GM06990 (cell line): ENCODE measurements at regions not wholly inside any gene's neighbourhood (a gene's known extent, or its start where the extent isn't known, plus 50 kb on each side); places are given as distances from the start of the nearest gene placed in this dataset.

Source experiments
- DNase-seq: peaks from one replicate; pipeline ENCODE4 v3.0.0-alpha.2; 2011; ENCODE audit not compliant: insufficient read length; ENCODE audit errors: extremely low read depth
- H3K27me3 ChIP-seq: replicated peaks from 2 replicates; pipeline ENCODE4 v1.6.0; 2011; ENCODE audit warnings: low read length; ENCODE audit not compliant: control insufficient read depth, insufficient read depth
- H3K36me3 ChIP-seq: 2 replicates; pipeline ENCODE4 v1.5.1; 2011; ENCODE audit warnings: low read length; ENCODE audit not compliant: control insufficient read depth, insufficient read depth
- H3K4me3 ChIP-seq: replicated peaks from 2 replicates; pipeline ENCODE4 v1.5.1; 2011; ENCODE audit warnings: low read depth, mild to moderate bottlenecking, control low read depth, low read length
- TF ChIP-seq, protein P1 (sequence below): IDR thresholded peaks from 2 replicates; pipeline ENCODE4 v1.5.1; 2011; ENCODE audit warnings: low read length, control low read depth, mild to moderate bottlenecking, inconsistent platforms; ENCODE audit not compliant: insufficient read depth, poor library complexity, severe bottlenecking

DNA sequence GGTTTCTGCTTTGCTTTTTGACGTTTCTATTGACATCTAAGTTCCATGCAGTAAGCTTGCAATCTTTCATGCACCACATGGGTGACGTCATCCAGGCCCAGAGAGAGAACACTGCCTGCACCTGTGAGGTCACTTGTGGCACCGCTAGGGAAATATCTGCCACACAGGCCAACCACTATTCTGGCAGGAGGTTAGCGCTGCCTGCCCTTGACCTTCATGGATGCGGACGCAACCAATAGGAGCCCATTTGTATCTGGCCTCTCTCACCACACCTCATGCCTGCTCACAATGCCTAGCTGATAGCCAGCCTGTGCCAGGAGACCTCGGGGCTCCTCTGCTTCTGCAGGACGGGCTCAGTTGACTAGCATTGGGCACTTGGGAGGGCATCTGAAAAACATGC, 55.8 kb upstream of the PRR23E start:
- TF ChIP-seq, protein P1, sequence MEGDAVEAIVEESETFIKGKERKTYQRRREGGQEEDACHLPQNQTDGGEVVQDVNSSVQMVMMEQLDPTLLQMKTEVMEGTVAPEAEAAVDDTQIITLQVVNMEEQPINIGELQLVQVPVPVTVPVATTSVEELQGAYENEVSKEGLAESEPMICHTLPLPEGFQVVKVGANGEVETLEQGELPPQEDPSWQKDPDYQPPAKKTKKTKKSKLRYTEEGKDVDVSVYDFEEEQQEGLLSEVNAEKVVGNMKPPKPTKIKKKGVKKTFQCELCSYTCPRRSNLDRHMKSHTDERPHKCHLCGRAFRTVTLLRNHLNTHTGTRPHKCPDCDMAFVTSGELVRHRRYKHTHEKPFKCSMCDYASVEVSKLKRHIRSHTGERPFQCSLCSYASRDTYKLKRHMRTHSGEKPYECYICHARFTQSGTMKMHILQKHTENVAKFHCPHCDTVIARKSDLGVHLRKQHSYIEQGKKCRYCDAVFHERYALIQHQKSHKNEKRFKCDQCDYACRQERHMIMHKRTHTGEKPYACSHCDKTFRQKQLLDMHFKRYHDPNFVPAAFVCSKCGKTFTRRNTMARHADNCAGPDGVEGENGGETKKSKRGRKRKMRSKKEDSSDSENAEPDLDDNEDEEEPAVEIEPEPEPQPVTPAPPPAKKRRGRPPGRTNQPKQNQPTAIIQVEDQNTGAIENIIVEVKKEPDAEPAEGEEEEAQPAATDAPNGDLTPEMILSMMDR: no peak
- DNase-seq: no peak
- H3K4me3 ChIP-seq: no peak overlapping the region
- peaks cover 4% of the 10 kb centered on the region for H3K27me3 ChIP-seq
- no peaks in the 10 kb centered on the region for H3K36me3 ChIP-seq

DNA sequence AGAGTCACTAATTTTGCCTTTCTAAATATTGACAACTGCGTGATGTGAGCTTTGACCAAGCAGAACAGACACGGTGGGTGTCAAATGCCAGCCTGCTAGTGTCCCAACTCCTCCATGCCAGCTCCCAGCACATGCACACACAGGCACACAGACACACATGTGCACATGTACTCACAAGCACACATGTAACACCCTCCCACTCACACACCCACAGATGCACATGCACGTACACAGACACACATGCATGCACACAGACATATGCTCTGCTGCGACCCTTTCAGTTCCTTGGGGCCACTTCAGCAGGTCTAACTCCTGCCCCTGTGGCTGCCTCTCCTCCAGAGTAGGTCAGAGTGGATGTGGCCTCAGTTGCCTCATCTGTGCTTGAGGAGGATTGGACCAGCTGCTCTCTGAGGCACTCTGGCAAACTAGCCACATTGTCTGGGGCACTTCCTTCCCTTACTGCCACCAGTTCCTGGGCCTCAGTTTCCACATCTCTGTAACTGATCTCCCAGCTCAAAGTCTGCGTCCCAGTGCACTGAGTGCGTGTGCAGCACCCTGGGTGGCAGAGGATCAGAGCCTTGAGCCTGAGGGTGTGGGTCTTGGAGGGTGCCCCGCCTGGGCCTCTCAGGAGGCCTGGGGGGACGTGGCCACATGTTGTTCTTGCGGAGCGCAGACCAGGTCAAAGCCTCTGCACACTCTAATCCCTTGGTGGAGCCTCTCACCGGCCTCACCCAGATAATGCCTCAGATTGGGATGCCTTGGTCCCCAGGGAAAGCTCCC, 55.0 kb upstream of the PRR23E start:
- Histone ChIP-seq H3K36me3 (no peaks in the 10 kb centered on the region), H3K4me3 (no peak overlapping the region), H3K27me3 (peaks cover 4% of the 10 kb centered on the region)
- no peak for DNase-seq
- TF ChIP-seq, protein P1: no peak

DNA sequence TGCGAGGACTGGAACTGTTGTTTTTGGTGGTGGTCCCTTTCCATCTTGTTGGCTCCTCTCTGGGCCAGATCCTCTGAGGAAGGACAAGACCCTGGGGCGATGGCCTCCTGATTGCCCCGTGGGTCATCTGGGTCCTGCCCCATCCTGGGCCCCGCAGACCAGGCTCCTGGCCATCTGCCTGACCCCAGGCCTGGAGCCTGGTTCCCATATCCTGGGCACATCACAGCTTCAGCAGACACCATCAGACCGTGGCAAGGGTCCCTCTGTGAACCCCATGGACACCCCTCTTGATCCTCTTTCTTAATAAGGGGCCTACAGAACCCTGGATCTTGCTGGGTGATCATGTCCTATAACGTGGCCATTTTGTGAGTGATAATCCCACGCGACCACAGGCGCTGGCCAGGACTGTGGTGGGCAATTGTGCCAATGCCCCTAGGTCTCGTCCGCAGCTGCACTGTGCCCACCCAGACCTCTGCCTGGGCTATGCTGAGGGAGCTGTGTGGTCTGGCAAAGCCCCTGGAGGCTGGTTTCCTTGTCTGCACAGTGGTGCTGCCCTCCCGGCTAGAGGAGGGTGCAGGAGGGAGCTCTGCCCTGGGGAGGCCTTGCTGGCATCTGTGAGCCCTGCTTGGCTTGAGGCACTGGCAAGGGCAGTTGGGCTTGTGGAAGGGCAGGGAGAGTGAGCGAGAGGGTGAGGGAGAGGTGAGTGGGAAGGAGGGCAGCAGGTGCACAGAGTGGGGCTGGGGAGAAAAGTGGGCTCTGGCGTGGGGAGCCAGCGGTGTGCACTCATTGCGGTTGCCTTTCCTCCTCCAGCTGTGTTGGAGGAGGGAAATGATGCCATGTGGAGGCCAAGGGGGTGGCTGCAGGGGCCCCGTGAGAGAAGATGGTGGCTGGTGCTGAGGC, 53.1 kb upstream of the PRR23E start:
- TF ChIP-seq, protein P1: no peak
- Histone ChIP-seq H3K27me3 (peaks cover 4% of the 10 kb centered on the region), H3K36me3 (no peaks in the 10 kb centered on the region), H3K4me3 (no peak overlapping the region)
- no peak for DNase-seq

DNA sequence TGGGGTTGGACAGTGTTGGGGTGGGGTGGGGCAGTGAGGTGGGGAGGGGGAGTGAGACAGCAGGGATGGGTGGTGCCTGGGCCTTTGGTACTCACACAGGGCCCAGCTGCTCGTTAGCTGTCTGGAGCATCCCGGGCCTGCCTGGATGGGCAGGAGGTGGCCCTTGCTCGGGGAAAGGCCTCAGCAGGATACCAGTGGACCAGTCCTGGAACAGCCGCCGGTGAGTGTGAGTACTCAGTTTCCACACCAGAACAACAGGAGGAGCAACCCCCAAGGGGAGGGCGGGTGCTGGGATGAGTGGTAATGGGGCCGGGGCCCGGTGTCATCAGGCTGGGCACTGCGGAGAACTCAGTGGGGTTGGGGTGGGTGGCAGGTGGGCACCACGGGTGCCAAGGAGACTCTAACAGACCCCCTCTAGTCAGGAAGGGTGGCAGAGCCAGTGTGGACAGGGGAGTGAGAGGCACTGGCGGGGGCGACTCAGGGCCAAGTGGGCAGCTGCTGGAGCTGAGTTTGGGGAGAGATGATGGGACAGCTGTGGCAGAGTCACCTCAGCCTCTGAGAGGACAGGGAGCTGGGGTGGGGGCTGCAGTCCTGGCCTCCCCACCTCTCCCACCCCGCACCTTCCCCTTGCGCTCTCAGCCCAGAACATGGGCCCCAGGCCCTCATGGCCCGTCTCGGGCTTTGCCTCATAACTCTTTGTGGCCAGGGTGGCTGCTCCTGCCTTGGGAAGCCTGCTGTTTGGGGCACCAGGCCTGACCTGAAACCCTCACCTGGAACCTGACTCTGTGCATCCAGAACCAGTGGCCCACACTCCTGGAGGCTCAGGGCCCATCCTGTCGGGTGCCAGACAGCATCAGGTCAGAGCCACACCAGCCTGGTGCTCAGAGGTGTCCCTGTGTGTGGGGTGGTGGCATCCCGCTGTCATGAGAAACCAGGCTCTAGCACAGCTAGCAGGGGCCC, 52.1 kb upstream of the PRR23E start:
- H3K36me3 ChIP-seq: no peaks in the 10 kb centered on the region
- DNase-seq: no peak
- peaks cover 4% of the 10 kb centered on the region for H3K27me3 ChIP-seq
- TF ChIP-seq, protein P1: no peak
- no peak overlapping the region for H3K4me3 ChIP-seq

DNA sequence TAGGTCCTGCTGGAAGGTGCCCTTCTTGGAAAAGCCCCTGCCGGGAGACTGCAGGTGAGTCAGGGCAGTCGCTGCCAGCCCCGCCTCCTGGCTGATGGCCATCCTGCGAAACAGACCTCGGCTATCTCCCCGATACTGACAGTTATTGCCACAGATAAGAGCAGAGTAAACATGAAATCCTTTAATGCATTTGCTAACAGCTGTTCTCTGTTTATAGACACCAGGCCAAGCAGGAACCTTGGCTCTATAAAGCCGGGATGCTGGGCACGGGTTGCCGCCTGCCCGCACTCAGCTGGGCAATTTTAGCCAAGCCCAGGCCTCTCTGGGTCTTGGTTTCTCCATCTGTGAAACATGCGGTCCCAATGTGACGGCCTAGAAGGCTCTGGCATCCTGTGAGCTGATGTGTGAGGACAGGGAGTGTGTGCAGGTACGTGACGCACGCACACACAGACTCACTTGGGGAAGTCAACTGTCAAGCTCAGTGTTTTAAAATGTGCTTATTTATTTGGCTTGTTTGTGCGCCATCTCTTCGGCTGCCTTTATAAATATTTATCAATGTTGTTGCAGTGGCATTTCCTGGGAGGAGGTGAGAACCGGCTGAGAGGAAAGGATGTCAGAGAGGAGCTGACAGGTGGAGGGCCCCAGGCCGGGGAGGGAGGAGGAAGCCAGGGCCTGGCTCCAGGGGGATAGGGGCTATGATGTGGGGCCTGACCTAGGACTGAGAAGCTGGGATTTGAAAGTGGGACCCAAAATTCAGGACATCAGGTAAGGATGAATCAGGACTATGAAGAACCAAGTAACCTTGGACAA, 50.8 kb upstream of the PRR23E start:
- TF ChIP-seq, protein P1: no peak
- no peak overlapping the region for H3K4me3 ChIP-seq
- no peaks in the 10 kb centered on the region; the same call in 1 of the 2 replicates for H3K27me3 ChIP-seq
- no peak for DNase-seq
- H3K36me3 ChIP-seq: no peaks in the 10 kb centered on the region
